Activated T-cell treated with anti-CD3 and anti-CD28 coated beads for 48 hours (primary cell): ENCODE measurements at regions not wholly inside any gene's neighbourhood (a gene's known extent, or its start where the extent isn't known, plus 50 kb on each side); places are given as distances from the start of the nearest gene placed in this dataset.
A peak's percentile ranks its signal among the peaks of the same experiment; 100 is the strongest.

Experiments used
- DNase-seq: peaks from one replicate; pipeline ENCODE4 v3.0.0-alpha.2; 2020; ENCODE audit warnings: low read depth

- DNase-seq: no peak
These were observed 97.3 kb upstream of the SFMBT2 start for GRCh38 chr10:7507887-7508726.

GRCh38 chr10:7506571-7506970 is 95.7 kb upstream of the SFMBT2 start:
- no peak for DNase-seq

GRCh38 chr10:7505196-7505595 is 94.4 kb upstream of the SFMBT2 start:
- DNase-seq: no peak

- DNase-seq: no peak
These were observed 92.4 kb upstream of the SFMBT2 start for GRCh38 chr10:7503190-7503589.

- no peak for DNase-seq
These were observed 90.3 kb upstream of the SFMBT2 start for GRCh38 chr10:7501157-7501556.

- no peak for DNase-seq
These were observed 87.3 kb upstream of the SFMBT2 start for GRCh38 chr10:7498111-7498510.

GRCh38 chr10:7493996-7494395 is 83.2 kb upstream of the SFMBT2 start:
- DNase-seq: no peak

GRCh38 chr10:7492660-7493046 is 81.8 kb upstream of the SFMBT2 start:
- DNase-seq: no peak

GRCh38 chr10:7491949-7492659 is 81.3 kb upstream of the SFMBT2 start:
- DNase-seq: no peak

- DNase-seq: no peak
These were observed 80.4 kb upstream of the SFMBT2 start for GRCh38 chr10:7491230-7491629.

GRCh38 chr10:7488418-7488829 is 77.6 kb upstream of the SFMBT2 start:
- DNase-seq: no peak

GRCh38 chr10:7487528-7487927 is 76.7 kb upstream of the SFMBT2 start:
- no peak for DNase-seq

- no peak for DNase-seq
These were observed 75.7 kb upstream of the SFMBT2 start for GRCh38 chr10:7486528-7486927.

- no peak for DNase-seq
These were observed 75.0 kb upstream of the SFMBT2 start for GRCh38 chr10:7485799-7486198.

- DNase-seq: no peak
These were observed 74.4 kb upstream of the SFMBT2 start for GRCh38 chr10:7485244-7485556.

GRCh38 chr10:7484456-7485243 is 73.8 kb upstream of the SFMBT2 start:
- peak; percentile 11 for DNase-seq

- DNase-seq: no peak
These were observed 73.0 kb upstream of the SFMBT2 start for GRCh38 chr10:7483848-7484247.

- DNase-seq: no peak
These were observed 72.2 kb upstream of the SFMBT2 start for GRCh38 chr10:7482992-7483391.

GRCh38 chr10:7481368-7481765 is 70.5 kb upstream of the SFMBT2 start:
- no peak for DNase-seq

GRCh38 chr10:7480742-7481367 is 70.0 kb upstream of the SFMBT2 start:
- DNase-seq: no peak

GRCh38 chr10:7479861-7480598 is 69.2 kb upstream of the SFMBT2 start:
- no peak for DNase-seq
